Vagina (tissue), 2 donors: ENCODE measurements at regions not wholly inside any gene's neighbourhood (a gene's known extent, or its start where the extent isn't known, plus 50 kb on each side); places are given as distances from the start of the nearest gene placed in this dataset.

ENCODE experiments used
- CTCF ChIP-seq, 3 experiments: fragments of 450-650 bp in 2 of 3; fragments of 200-600 bp in 1 of 3; sonication (generic) in 1 of 3; IDR thresholded peaks; one replicate each; pipeline ENCODE4 v1.5.1; 2017 to 2019; ENCODE audit warnings: antibody characterized with exemption in 3 of 3, mild to moderate bottlenecking in 2 of 3, moderate library complexity in 2 of 3
- POLR2A ChIP-seq, 2 donors: fragments of 450-650 bp; IDR thresholded peaks; one replicate each; pipeline ENCODE4 v1.6.1; 2017; ENCODE audit warnings: antibody characterized with exemption in 2 of 2, mild to moderate bottlenecking in 2 of 2, moderate library complexity in 2 of 2

DNA sequence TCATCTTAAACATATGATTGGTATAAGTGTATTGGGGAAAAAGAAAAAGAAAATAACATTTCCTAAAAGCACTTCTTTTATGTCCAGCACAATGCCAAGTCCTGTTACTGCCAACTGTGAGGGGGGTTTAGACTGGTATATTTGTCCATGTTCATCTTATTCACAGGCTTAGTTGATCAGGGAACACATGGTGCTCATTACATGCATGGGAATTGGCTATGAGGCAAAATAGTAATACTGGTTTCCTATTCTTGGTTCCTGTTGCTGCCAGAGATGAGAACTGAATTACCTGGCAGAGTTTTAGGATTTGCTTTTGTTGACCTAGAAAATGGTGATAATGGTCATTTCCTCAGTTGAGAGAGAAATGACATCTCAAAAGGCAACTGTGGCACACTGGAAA is 398.8 kb downstream of the DUSP10 start:
- TF ChIP-seq CTCF (IDR thresholded peaks at IDR 0.05), result no peak
- TF ChIP-seq POLR2A (IDR thresholded peaks at IDR 0.05), result no peak
